ENCODE measurements at regions not wholly inside any gene's neighbourhood (a gene's known extent, or its start where the extent isn't known, plus 50 kb on each side); places are given as distances from the start of the nearest gene placed in this dataset.

DNA sequence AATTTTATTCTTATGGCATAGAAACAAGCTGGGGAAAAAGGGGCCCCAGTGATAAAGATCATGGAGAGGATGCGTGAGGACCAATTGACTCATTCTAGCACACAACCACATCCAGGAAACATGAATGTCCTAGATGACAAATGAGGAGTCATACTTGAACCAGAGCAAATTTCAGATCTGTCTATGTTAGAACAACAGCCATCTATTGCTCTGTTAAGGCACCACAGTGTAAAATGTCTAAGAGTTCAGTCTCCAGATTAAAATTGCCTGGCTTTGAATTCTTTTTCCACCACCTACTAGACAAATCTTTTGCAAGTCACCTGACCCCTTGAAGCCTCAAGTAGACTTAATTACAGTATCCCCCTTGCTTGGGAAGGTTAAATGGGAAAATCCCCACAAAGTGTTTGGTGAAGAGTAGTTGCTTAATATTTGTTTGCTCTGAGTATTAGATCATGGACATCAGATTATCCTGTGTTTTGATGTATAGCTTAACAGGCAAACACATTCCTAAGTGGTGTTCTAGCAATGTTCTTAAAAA, 258.7 kb upstream of the TGFBR2 start:
- peak; percentile 58 for DNase-seq
- H3K9me3 Mint-ChIP-seq: no peaks in the 10 kb centered on the region
- H3K4me3 Mint-ChIP-seq: no peak overlapping the region
- peaks cover 8% of the 10 kb centered on the region for H3K27me3 Mint-ChIP-seq
- H3K4me1 Mint-ChIP-seq: peaks cover 69% of the 10 kb centered on the region
- H3K36me3 Mint-ChIP-seq: peaks cover 12% of the 10 kb centered on the region
- CTCF ChIA-PET: interaction anchor here (0.5 to 2.8 kb wide), 3 partner anchors 28 to 311 kb away, joined by 3 to 10 read pairs (median 4); no protein-coding TSS in a partner anchor
- peak overlapping the region; percentile 83 for H3K27ac Mint-ChIP-seq

DNA sequence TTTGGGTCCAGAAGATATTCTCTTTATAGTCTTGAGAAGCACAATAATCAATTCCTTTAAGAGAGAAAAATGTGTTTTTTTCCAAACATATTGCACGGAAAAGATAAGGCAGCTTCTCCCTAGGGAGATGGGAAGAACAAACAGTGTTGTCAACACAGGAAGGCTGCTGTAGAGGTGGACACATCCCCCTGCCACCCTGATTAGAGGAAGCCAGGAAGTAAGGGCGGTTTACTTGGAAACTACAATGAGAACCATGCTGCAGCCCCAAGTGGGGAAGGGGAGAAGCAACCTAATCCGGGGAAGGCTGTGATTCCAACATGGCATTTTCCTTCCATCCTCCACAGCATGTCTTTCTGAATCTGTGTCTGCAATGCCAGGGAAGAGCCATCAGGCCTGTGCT, 256.9 kb upstream of the TGFBR2 start:
- Mint-ChIP-seq H3K27ac (no peak overlapping the region), H3K27me3 (peaks cover 8% of the 10 kb centered on the region), H3K36me3 (peaks cover 11% of the 10 kb centered on the region), H3K9me3 (no peaks in the 10 kb centered on the region), H3K4me1 (peaks cover 85% of the 10 kb centered on the region), H3K4me3 (no peak overlapping the region)
- DNase-seq: no peak
- CTCF ChIA-PET: interaction anchor here (0.6 to 2.8 kb wide), 3 partner anchors 30 to 280 kb away, joined by 3 to 10 read pairs (median 3); no protein-coding TSS in a partner anchor

GRCh38 chr3:30350011-30350410, 256.4 kb upstream of the TGFBR2 start:
- Mint-ChIP-seq H3K9me3 (no peaks in the 10 kb centered on the region), H3K27me3 (peaks cover 11% of the 10 kb centered on the region), H3K27ac (no peak overlapping the region), H3K36me3 (peaks cover 11% of the 10 kb centered on the region), H3K4me3 (no peak overlapping the region), H3K4me1 (peaks cover 90% of the 10 kb centered on the region)
- no peak for DNase-seq
- CTCF ChIA-PET: interaction anchor here (0.7 kb wide), 1 partner anchor 279 kb away, joined by 3 read pairs; no protein-coding TSS in a partner anchor

DNA sequence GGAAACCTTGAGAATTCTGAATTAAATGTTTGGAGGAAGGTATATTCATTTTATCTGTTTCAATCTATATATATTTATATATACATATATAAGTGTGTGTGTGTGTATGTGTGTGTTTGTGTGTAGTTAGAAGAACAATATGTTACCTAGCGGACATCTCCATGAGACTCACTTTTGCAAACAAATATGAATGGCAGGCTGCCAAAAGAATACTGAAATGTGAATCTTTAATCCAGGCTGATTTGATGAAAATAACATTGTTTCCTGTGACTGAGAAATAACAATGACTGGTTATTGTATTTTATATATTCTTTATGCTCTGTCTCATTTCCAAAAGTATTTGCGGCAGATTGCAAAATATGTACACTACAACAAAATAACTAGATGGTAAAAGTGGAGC, 255.5 kb upstream of the TGFBR2 start:
- Mint-ChIP-seq H3K4me1 (peaks cover 92% of the 10 kb centered on the region), H3K36me3 (peaks cover 11% of the 10 kb centered on the region), H3K27me3 (peaks cover 11% of the 10 kb centered on the region), H3K27ac (no peak overlapping the region), H3K9me3 (no peaks in the 10 kb centered on the region), H3K4me3 (no peak overlapping the region)
- no peak for DNase-seq
- CTCF ChIA-PET: no interaction called here

DNA sequence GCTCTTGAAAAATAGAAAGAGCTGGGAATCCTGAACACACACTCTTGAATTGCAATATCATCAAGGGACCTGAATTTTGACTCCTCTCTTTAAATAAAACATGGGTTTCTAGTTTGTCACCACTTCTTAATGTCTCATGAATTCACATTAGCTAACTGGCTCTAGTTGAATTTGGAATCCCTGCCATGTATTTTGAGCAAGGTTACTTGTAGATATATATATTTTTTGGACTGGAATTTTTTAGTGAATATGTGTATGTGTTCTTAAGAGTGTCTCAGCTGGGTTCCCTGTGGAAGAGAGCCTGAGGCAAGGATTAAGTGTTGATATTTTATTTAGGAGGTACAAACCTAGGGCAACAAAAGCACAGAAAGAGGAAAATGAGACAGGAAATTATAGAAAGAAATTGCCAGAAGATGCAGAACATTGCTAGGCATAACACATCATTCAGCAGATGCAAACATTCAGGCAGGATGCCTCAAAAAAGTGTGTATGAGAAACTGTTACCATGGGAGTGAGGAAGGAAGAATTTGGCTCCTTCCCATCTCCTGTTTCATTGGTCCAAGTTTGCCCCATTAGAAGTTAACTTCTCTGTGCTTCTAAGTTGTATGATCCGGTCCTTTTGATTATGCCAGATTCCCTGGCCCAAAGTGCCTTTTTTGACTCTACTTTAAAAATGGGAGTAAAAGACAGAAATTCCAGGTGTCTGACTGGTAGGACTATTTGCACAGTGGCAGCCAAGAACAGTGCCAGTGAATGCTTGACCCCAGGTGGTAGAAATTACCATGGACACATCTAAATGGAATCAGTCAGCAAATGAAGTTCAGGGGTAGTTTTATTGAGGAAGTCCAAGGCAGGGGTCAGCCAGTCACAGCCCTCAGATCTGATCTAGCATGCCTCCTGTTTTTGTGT, 253.7 kb upstream of the TGFBR2 start:
- no peaks in the 10 kb centered on the region for H3K9me3 Mint-ChIP-seq
- no peak overlapping the region for H3K4me3 Mint-ChIP-seq
- CTCF ChIA-PET: interaction anchor here (1.1 to 2.6 kb wide), 2 partner anchors 33 kb away, joined by 3 to 7 read pairs; no protein-coding TSS in a partner anchor
- H3K36me3 Mint-ChIP-seq: peaks cover 8% of the 10 kb centered on the region
- no peak for DNase-seq
- H3K27ac Mint-ChIP-seq: no peak overlapping the region
- peaks cover 20% of the 10 kb centered on the region for H3K27me3 Mint-ChIP-seq
- H3K4me1 Mint-ChIP-seq: peaks cover 77% of the 10 kb centered on the region

DNA sequence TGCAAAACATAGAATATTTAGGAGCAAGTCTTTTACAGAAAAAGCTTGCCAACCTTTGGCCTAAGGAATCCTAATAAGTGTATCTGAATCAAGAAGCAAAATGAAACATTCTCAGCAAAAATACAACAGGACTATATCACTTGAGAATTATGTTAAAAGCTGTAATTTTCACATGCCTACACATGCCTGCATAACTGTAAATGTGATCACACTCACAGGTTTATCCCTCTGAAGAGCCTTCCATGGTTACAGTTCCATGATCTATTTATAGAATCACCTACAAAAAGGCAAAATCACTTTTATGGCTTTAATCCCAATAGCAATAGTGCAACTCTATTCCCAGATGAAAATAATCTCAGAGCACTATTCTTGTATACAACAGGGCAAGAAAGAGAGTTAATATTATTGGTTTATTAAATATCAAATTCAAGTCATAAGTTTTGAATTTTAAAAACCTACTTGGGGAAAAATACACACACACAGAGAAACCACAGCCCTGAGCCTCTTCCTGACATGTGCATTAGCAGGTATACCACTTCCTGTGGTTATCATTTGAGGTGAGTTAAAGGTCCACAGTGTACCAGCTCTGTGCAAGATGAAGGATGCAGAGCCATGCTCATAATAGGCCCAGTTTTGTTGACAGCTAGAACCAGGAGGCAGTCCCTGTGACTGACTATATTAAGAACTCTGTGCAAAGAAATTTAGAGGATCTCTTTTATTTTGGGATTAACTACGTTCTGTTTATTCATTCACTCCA, 252.5 kb upstream of the TGFBR2 start:
- Mint-ChIP-seq H3K36me3 (peaks cover 8% of the 10 kb centered on the region), H3K4me3 (peak overlapping the region; percentile 47), H3K27me3 (peaks cover 20% of the 10 kb centered on the region), H3K27ac (peak overlapping the region; percentile 77), H3K9me3 (no peaks in the 10 kb centered on the region), H3K4me1 (peaks cover 65% of the 10 kb centered on the region)
- CTCF ChIA-PET: interaction anchor here (1.1 to 2.6 kb wide), 3 partner anchors 34 to 155 kb away, joined by 3 to 7 read pairs (median 3); no protein-coding TSS in a partner anchor
- DNase-seq: peak; percentile 74

GRCh38 chr3:30354513-30354912, 251.9 kb upstream of the TGFBR2 start:
- H3K27me3 Mint-ChIP-seq: peaks cover 20% of the 10 kb centered on the region
- H3K9me3 Mint-ChIP-seq: no peaks in the 10 kb centered on the region
- H3K4me3 Mint-ChIP-seq: peak overlapping the region; percentile 11
- peaks cover 4% of the 10 kb centered on the region for H3K36me3 Mint-ChIP-seq
- H3K4me1 Mint-ChIP-seq: peaks cover 59% of the 10 kb centered on the region
- CTCF ChIA-PET: interaction anchor here (1.1 to 2.6 kb wide), 4 partner anchors 35 to 156 kb away, joined by 3 to 7 read pairs (median 3); no protein-coding TSS in a partner anchor
- no peak for DNase-seq
- peak overlapping the region; percentile 77 for H3K27ac Mint-ChIP-seq

DNA sequence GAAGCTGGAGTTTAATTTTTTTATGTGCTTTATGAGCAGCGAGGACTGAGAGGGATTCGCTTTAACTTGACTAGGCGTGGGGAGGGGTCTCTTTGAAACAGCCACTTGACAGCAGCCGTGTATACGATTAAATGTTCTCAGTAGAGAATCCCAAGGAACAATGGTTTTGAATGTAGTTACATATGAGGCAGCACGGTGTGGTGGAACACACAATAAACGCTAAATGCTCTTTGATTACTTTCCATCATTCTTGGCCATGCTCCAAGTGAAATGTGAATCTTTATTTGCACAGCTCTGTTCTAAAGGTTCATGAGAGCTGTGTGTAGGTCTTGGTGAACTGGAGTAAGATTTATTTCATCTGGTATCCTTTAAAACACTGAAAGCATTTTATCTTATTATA, 251.4 kb upstream of the TGFBR2 start:
- Mint-ChIP-seq H3K4me3 (no peak overlapping the region), H3K27ac (peak overlapping the region; percentile 8), H3K4me1 (peaks cover 54% of the 10 kb centered on the region), H3K27me3 (peaks cover 20% of the 10 kb centered on the region), H3K36me3 (peaks cover 4% of the 10 kb centered on the region), H3K9me3 (no peaks in the 10 kb centered on the region)
- CTCF ChIA-PET: interaction anchor here (1.1 to 2.6 kb wide), 5 partner anchors 35 to 274 kb away, joined by 3 to 7 read pairs (median 3); no protein-coding TSS in a partner anchor
- no peak for DNase-seq

GRCh38 chr3:30355622-30356021, 250.8 kb upstream of the TGFBR2 start:
- Mint-ChIP-seq H3K4me1 (peaks cover 48% of the 10 kb centered on the region), H3K27ac (no peak overlapping the region), H3K27me3 (peaks cover 20% of the 10 kb centered on the region), H3K9me3 (no peaks in the 10 kb centered on the region), H3K4me3 (no peak overlapping the region), H3K36me3 (peaks cover 4% of the 10 kb centered on the region)
- DNase-seq: no peak
- CTCF ChIA-PET: interaction anchor here (1.4 to 2.6 kb wide), 3 partner anchors 36 to 273 kb away, joined by 3 to 7 read pairs (median 6); no protein-coding TSS in a partner anchor

GRCh38 chr3:30356866-30357753, 249.3 kb upstream of the TGFBR2 start:
- Mint-ChIP-seq H3K9me3 (no peaks in the 10 kb centered on the region), H3K4me1 (peaks cover 37% of the 10 kb centered on the region), H3K36me3 (no peaks in the 10 kb centered on the region), H3K4me3 (no peak overlapping the region), H3K27ac (no peak overlapping the region), H3K27me3 (peaks cover 13% of the 10 kb centered on the region)
- no peak for DNase-seq
- CTCF ChIA-PET: no interaction called here

GRCh38 chr3:30357897-30358296, 248.5 kb upstream of the TGFBR2 start:
- no peak overlapping the region for H3K27ac Mint-ChIP-seq
- H3K36me3 Mint-ChIP-seq: no peaks in the 10 kb centered on the region
- peaks cover 12% of the 10 kb centered on the region for H3K27me3 Mint-ChIP-seq
- no peak for DNase-seq
- no peaks in the 10 kb centered on the region for H3K9me3 Mint-ChIP-seq
- H3K4me1 Mint-ChIP-seq: peaks cover 29% of the 10 kb centered on the region
- no peak overlapping the region for H3K4me3 Mint-ChIP-seq
- CTCF ChIA-PET: no interaction called here

GRCh38 chr3:30358871-30359270, 247.5 kb upstream of the TGFBR2 start:
- no peak overlapping the region for H3K4me3 Mint-ChIP-seq
- no peaks in the 10 kb centered on the region for H3K9me3 Mint-ChIP-seq
- peaks cover 22% of the 10 kb centered on the region for H3K4me1 Mint-ChIP-seq
- no peak for DNase-seq
- H3K27me3 Mint-ChIP-seq: peaks cover 12% of the 10 kb centered on the region
- no peaks in the 10 kb centered on the region for H3K36me3 Mint-ChIP-seq
- no peak overlapping the region for H3K27ac Mint-ChIP-seq
- CTCF ChIA-PET: no interaction called here

- Mint-ChIP-seq H3K36me3 (peaks cover 1% of the 10 kb centered on the region), H3K4me1 (no peaks in the 10 kb centered on the region), H3K4me3 (no peak overlapping the region), H3K27me3 (peaks cover 9% of the 10 kb centered on the region), H3K27ac (no peak overlapping the region), H3K9me3 (peaks cover 11% of the 10 kb centered on the region)
- CTCF ChIA-PET: no interaction called here
- DNase-seq: no peak
These were observed 237.4 kb upstream of the TGFBR2 start for GRCh38 chr3:30368978-30369377.
